GM18873 (cell line): ENCODE measurements at regions not wholly inside any gene's neighbourhood (a gene's known extent, or its start where the extent isn't known, plus 50 kb on each side); places are given as distances from the start of the nearest gene placed in this dataset.

Source experiments
- ATAC-seq: cut with Tn5 transposase; IDR thresholded peaks from one replicate; pipeline ENCODE4 v1.9.1; 2021; ENCODE audit warnings: mild to moderate bottlenecking, moderate library complexity, moderate number of reproducible peaks; ENCODE audit not compliant: unreplicated experiment, low FRiP score

- ATAC-seq: no peak
Observed at GRCh38 chr3:66592016-66592761, 91.4 kb upstream of the LRIG1 start.

GRCh38 chr3:66592927-66593625 is 92.3 kb upstream of the LRIG1 start:
- ATAC-seq: no peak

GRCh38 chr3:66593978-66594377 is 93.2 kb upstream of the LRIG1 start:
- no peak for ATAC-seq

GRCh38 chr3:66597308-66597863 is 96.6 kb upstream of the LRIG1 start:
- no peak for ATAC-seq

GRCh38 chr3:66598168-66598567 is 97.3 kb upstream of the LRIG1 start:
- ATAC-seq: no peak

GRCh38 chr3:66602237-66602636 is 101.4 kb upstream of the LRIG1 start:
- ATAC-seq: no peak

- no peak for ATAC-seq
Observed at GRCh38 chr3:66602691-66603090, 101.9 kb upstream of the LRIG1 start.

- ATAC-seq: no peak
Observed at GRCh38 chr3:66603151-66603611, 102.4 kb upstream of the LRIG1 start.

- ATAC-seq: no peak
Observed at GRCh38 chr3:66604481-66604880, 103.7 kb upstream of the LRIG1 start.

- ATAC-seq: no peak
Observed at GRCh38 chr3:66606126-66606525, 105.3 kb upstream of the LRIG1 start.

- ATAC-seq: no peak
Observed at GRCh38 chr3:66606868-66607267, 106.0 kb upstream of the LRIG1 start.

GRCh38 chr3:66609660-66610561 is 109.1 kb upstream of the LRIG1 start:
- ATAC-seq: no peak

GRCh38 chr3:66610562-66610909 is 109.7 kb upstream of the LRIG1 start:
- ATAC-seq: no peak

- no peak for ATAC-seq
Observed at GRCh38 chr3:66615643-66616301, 115.0 kb upstream of the LRIG1 start.

GRCh38 chr3:66617351-66617750 is 116.5 kb upstream of the LRIG1 start:
- ATAC-seq: no peak

- ATAC-seq: no peak
Observed at GRCh38 chr3:66618066-66618465, 117.2 kb upstream of the LRIG1 start.

- ATAC-seq: no peak
Observed at GRCh38 chr3:66620296-66620695, 119.5 kb upstream of the LRIG1 start.

- ATAC-seq: no peak
Observed at GRCh38 chr3:66622756-66623457, 122.1 kb upstream of the LRIG1 start.

GRCh38 chr3:66625505-66626216 is 124.8 kb upstream of the LRIG1 start:
- no peak for ATAC-seq
